WERI-Rb-1 (cell line): ENCODE measurements at regions not wholly inside any gene's neighbourhood (a gene's known extent, or its start where the extent isn't known, plus 50 kb on each side); places are given as distances from the start of the nearest gene placed in this dataset.

Experiments used
- DNase-seq: peaks from one replicate; pipeline ENCODE4 v3.0.0-alpha.2; 2020
- H3K27ac ChIP-seq: fragments of 250-450 bp; sonication (Bioruptor Pico); 2 replicates; pipeline ENCODE4 v1.5.1; 2020; ENCODE audit warnings: mild to moderate bottlenecking, moderate library complexity
- H3K27me3 ChIP-seq: fragments of 250-450 bp; sonication (Bioruptor Pico); 2 replicates; pipeline ENCODE4 v1.5.1; 2021; ENCODE audit warnings: mild to moderate bottlenecking, low read depth, moderate library complexity; ENCODE audit not compliant: insufficient read depth, severe bottlenecking
- H3K36me3 ChIP-seq: fragments of 250-450 bp; sonication (Bioruptor Pico); 2 replicates; pipeline ENCODE4 v1.5.1; 2020; ENCODE audit warnings: mild to moderate bottlenecking, moderate library complexity
- H3K4me3 ChIP-seq: 2 replicates; pipeline ENCODE4 v1.5.1; 2011; ENCODE audit warnings: low read depth, mild to moderate bottlenecking, control low read depth, low read length
- H3K9me3 ChIP-seq: fragments of 250-450 bp; sonication (Bioruptor Pico); 2 replicates; pipeline ENCODE4 v1.5.1; 2021; ENCODE audit warnings: mild to moderate bottlenecking, moderate library complexity; ENCODE audit not compliant: severe bottlenecking
- CTCF ChIP-seq: IDR thresholded peaks from 2 replicates; pipeline ENCODE4 v1.5.1; 2011; ENCODE audit warnings: low read depth, mild to moderate bottlenecking, control low read depth, inconsistent platforms, low read length

- TF ChIP-seq CTCF = no peak
- DNase-seq = no peak
- H3K4me3 ChIP-seq = no peak overlapping the region
- no peak overlapping the region for H3K27ac ChIP-seq
- H3K36me3 ChIP-seq = no peaks in the 10 kb centered on the region
- H3K27me3 ChIP-seq = peaks cover 100% of the 10 kb centered on the region
- peaks cover 3% of the 10 kb centered on the region for H3K9me3 ChIP-seq
These were observed 207.4 kb upstream of the HDAC4 start for GRCh38 chr2:239608260-239608659.

- no peak for DNase-seq
- H3K27me3 ChIP-seq = peaks cover 99% of the 10 kb centered on the region
- H3K27ac ChIP-seq = no peak overlapping the region
- H3K9me3 ChIP-seq = peaks cover 3% of the 10 kb centered on the region
- no peak overlapping the region for H3K4me3 ChIP-seq
- H3K36me3 ChIP-seq = no peaks in the 10 kb centered on the region
- TF ChIP-seq CTCF = no peak
These were observed 206.8 kb upstream of the HDAC4 start for GRCh38 chr2:239607517-239608191.

- no peak for DNase-seq
- peaks cover 3% of the 10 kb centered on the region for H3K9me3 ChIP-seq
- H3K27ac ChIP-seq = no peak overlapping the region
- H3K27me3 ChIP-seq = peaks cover 97% of the 10 kb centered on the region
- H3K36me3 ChIP-seq = no peaks in the 10 kb centered on the region
- no peak for TF ChIP-seq CTCF
- H3K4me3 ChIP-seq = no peak overlapping the region
These were observed 206.1 kb upstream of the HDAC4 start for GRCh38 chr2:239606741-239607516.

- H3K36me3 ChIP-seq = no peaks in the 10 kb centered on the region
- TF ChIP-seq CTCF = no peak
- no peak overlapping the region for H3K27ac ChIP-seq
- peaks cover 3% of the 10 kb centered on the region for H3K9me3 ChIP-seq
- no peak for DNase-seq
- peaks cover 97% of the 10 kb centered on the region for H3K27me3 ChIP-seq
- H3K4me3 ChIP-seq = no peak overlapping the region
These were observed 205.2 kb upstream of the HDAC4 start for GRCh38 chr2:239605976-239606375.

- TF ChIP-seq CTCF = no peak
- no peak for DNase-seq
- H3K9me3 ChIP-seq = peaks cover 3% of the 10 kb centered on the region
- H3K27ac ChIP-seq = no peak overlapping the region
- H3K27me3 ChIP-seq = peaks cover 97% of the 10 kb centered on the region
- no peaks in the 10 kb centered on the region for H3K36me3 ChIP-seq
- no peak overlapping the region for H3K4me3 ChIP-seq
These were observed 204.6 kb upstream of the HDAC4 start for GRCh38 chr2:239605409-239605808.

- no peak for DNase-seq
- Histone ChIP-seq H3K4me3 (no peak overlapping the region), H3K36me3 (no peaks in the 10 kb centered on the region), H3K9me3 (peaks cover 3% of the 10 kb centered on the region), H3K27me3 (peaks cover 97% of the 10 kb centered on the region), H3K27ac (no peak overlapping the region)
- TF ChIP-seq CTCF = no peak
These were observed 204.0 kb upstream of the HDAC4 start for GRCh38 chr2:239604861-239605260.
